Trophoblast cell (in vitro differentiated cells and primary cell): ENCODE measurements at regions not wholly inside any gene's neighbourhood (a gene's known extent, or its start where the extent isn't known, plus 50 kb on each side); places are given as distances from the start of the nearest gene placed in this dataset.
A peak's percentile ranks its signal among the peaks of the same experiment; 100 is the strongest.

Experiments
- DNase-seq, 2 donors: peaks; one replicate each; pipeline ENCODE4 v3.0.0-alpha.2; 2016
- H2AFZ ChIP-seq: 2 replicates; pipeline ENCODE4 v1.6.1; 2013; ENCODE audit warnings: low read length, moderate library complexity, mild to moderate bottlenecking; ENCODE audit not compliant: insufficient read depth, poor library complexity
- H2AK5ac ChIP-seq: 2 replicates; pipeline ENCODE4 v1.6.1; 2013; ENCODE audit warnings: mild to moderate bottlenecking, low read length
- H2BK120ac ChIP-seq: 2 replicates; pipeline ENCODE4 v1.6.1; 2013; ENCODE audit warnings: low read length, mild to moderate bottlenecking, moderate library complexity; ENCODE audit not compliant: insufficient read depth, poor library complexity
- H2BK12ac ChIP-seq: 2 replicates; pipeline ENCODE4 v1.6.1; 2013; ENCODE audit warnings: mild to moderate bottlenecking, low read length, moderate library complexity
- H2BK5ac ChIP-seq: 2 replicates; pipeline ENCODE4 v1.6.1; 2013; ENCODE audit warnings: low read length, low read depth, moderate library complexity, mild to moderate bottlenecking; ENCODE audit not compliant: poor library complexity
- H3K14ac ChIP-seq: 2 replicates; pipeline ENCODE4 v1.6.1; 2013; ENCODE audit warnings: mild to moderate bottlenecking, low read length
- H3K18ac ChIP-seq: 2 replicates; pipeline ENCODE4 v1.6.1; 2013; ENCODE audit warnings: mild to moderate bottlenecking, low read length
- H3K23ac ChIP-seq: 2 replicates; pipeline ENCODE4 v1.6.1; 2013; ENCODE audit warnings: low read length
- H3K27ac ChIP-seq: 2 replicates; pipeline ENCODE4 v1.5.1; 2013; ENCODE audit warnings: low read depth, mild to moderate bottlenecking, inconsistent platforms, low read length, moderate library complexity
- H3K27me3 ChIP-seq: 2 replicates; pipeline ENCODE4 v1.6.1; 2013; ENCODE audit warnings: inconsistent platforms, mild to moderate bottlenecking, low read length, moderate library complexity; ENCODE audit not compliant: insufficient read depth
- H3K36me3 ChIP-seq, 2 experiments: 1 replicate in 1 of 2; 2 replicates in 1 of 2; pipeline ENCODE4 v1.6.1; 2013; ENCODE audit warnings: low read length in 2 of 2, mild to moderate bottlenecking in 2 of 2, moderate library complexity in 1 of 2; ENCODE audit not compliant: insufficient read depth in 2 of 2, control insufficient read depth in 1 of 2
- H3K4ac ChIP-seq: 2 replicates; pipeline ENCODE4 v1.6.1; 2013; ENCODE audit warnings: low read depth, mild to moderate bottlenecking, low read length, moderate library complexity
- H3K4me1 ChIP-seq, 2 experiments: 1 replicate in 1 of 2; 2 replicates in 1 of 2; pipeline ENCODE4 v1.6.1; 2013; ENCODE audit warnings: low read length in 2 of 2, mild to moderate bottlenecking in 2 of 2, moderate library complexity in 1 of 2; ENCODE audit not compliant: insufficient read depth in 2 of 2, control insufficient read depth in 1 of 2
- H3K4me2 ChIP-seq: 2 replicates; pipeline ENCODE4 v1.6.1; 2013; ENCODE audit warnings: inconsistent platforms, mild to moderate bottlenecking, low read length, moderate library complexity
- H3K4me3 ChIP-seq: 2 replicates; pipeline ENCODE4 v1.5.1; 2013; ENCODE audit warnings: mild to moderate bottlenecking, low read depth, low read length, inconsistent platforms
- H3K79me1 ChIP-seq: one replicate; pipeline ENCODE4 v1.6.1; 2013; ENCODE audit warnings: low read length
- H3K79me2 ChIP-seq: 2 replicates; pipeline ENCODE4 v1.6.1; 2013; ENCODE audit warnings: low read length, mild to moderate bottlenecking; ENCODE audit not compliant: control insufficient read depth, insufficient read depth, poor library complexity
- H3K9ac ChIP-seq: 2 replicates; pipeline ENCODE4 v1.6.1; 2013; ENCODE audit warnings: mild to moderate bottlenecking, low read length
- H3K9me3 ChIP-seq: 2 replicates; pipeline ENCODE4 v1.6.1; 2013; ENCODE audit warnings: low read depth, mild to moderate bottlenecking, control low read depth, inconsistent platforms, low read length; ENCODE audit not compliant: insufficient read depth
- H4K12ac ChIP-seq: 2 replicates; pipeline ENCODE4 v1.6.1; 2013; ENCODE audit warnings: low read depth, mild to moderate bottlenecking, low read length, moderate library complexity
- H4K8ac ChIP-seq: 2 replicates; pipeline ENCODE4 v1.6.1; 2013; ENCODE audit warnings: low read depth, mild to moderate bottlenecking, low read length, moderate library complexity
- H4K91ac ChIP-seq: one replicate; pipeline ENCODE4 v1.6.1; 2013; ENCODE audit warnings: low read depth, mild to moderate bottlenecking, low read length, moderate library complexity
- WGBS: extraction: QIAGEN DNeasy Blood & Tissue Kit; methylation state at CpG from one replicate; pipeline ENCODE4 v1.1.7; 2013; ENCODE audit warnings: missing lambda C conversion rate; ENCODE audit not compliant: insufficient read length, insufficient coverage; ENCODE audit errors: extremely low coverage; 5-methylcytosine and 5-hydroxymethylcytosine counted together

GRCh38 chr13:44219577-44220548, 153.8 kb upstream of the SERP2 start:
- no peak for DNase-seq
- H3K4ac ChIP-seq: no peak overlapping the region
- no peak overlapping the region for H3K18ac ChIP-seq
- H3K4me3 ChIP-seq: no peak overlapping the region
- no peak overlapping the region for H4K12ac ChIP-seq
- no peaks in the 10 kb centered on the region for H3K36me3 ChIP-seq
- no peak overlapping the region for H2BK120ac ChIP-seq
- no peak overlapping the region for H3K4me2 ChIP-seq
- no peaks in the 10 kb centered on the region for H3K79me2 ChIP-seq
- no peaks in the 10 kb centered on the region for H3K9me3 ChIP-seq
- H2AK5ac ChIP-seq: no peak overlapping the region
- no peak overlapping the region for H3K14ac ChIP-seq
- no peaks in the 10 kb centered on the region for H3K79me1 ChIP-seq
- H3K27me3 ChIP-seq: no peaks in the 10 kb centered on the region
- no peak overlapping the region for H4K8ac ChIP-seq
- H3K23ac ChIP-seq: no peak overlapping the region
- H2AFZ ChIP-seq: no peak overlapping the region
- no peaks in the 10 kb centered on the region for H3K4me1 ChIP-seq
- H2BK12ac ChIP-seq: no peak overlapping the region
- WGBS: no CpG with 5 or more reads among the region's 13 CpGs
- H4K91ac ChIP-seq: no peak overlapping the region
- no peak overlapping the region for H3K27ac ChIP-seq
- no peak overlapping the region for H3K9ac ChIP-seq
- no peak overlapping the region for H2BK5ac ChIP-seq

- no peak overlapping the region for H4K8ac ChIP-seq
- H2AK5ac ChIP-seq: no peak overlapping the region
- no peak overlapping the region for H4K12ac ChIP-seq
- H2BK12ac ChIP-seq: no peak overlapping the region
- WGBS: no CpG with 5 or more reads among the region's 3 CpGs
- H2AFZ ChIP-seq: no peak overlapping the region
- H4K91ac ChIP-seq: no peak overlapping the region
- H3K79me1 ChIP-seq: no peaks in the 10 kb centered on the region
- H3K4me2 ChIP-seq: no peak overlapping the region
- H3K27ac ChIP-seq: no peak overlapping the region
- no peak overlapping the region for H3K18ac ChIP-seq
- no peaks in the 10 kb centered on the region for H3K9me3 ChIP-seq
- no peak overlapping the region for H3K14ac ChIP-seq
- no peak overlapping the region for H2BK5ac ChIP-seq
- H3K36me3 ChIP-seq: no peaks in the 10 kb centered on the region
- no peaks in the 10 kb centered on the region for H3K79me2 ChIP-seq
- H3K23ac ChIP-seq: no peak overlapping the region
- no peaks in the 10 kb centered on the region for H3K27me3 ChIP-seq
- H2BK120ac ChIP-seq: peak overlapping the region; percentile 49
- H3K9ac ChIP-seq: no peak overlapping the region
- no peaks in the 10 kb centered on the region for H3K4me1 ChIP-seq
- no peak overlapping the region for H3K4ac ChIP-seq
- DNase-seq: peak in 1 of 2 donors; percentile 35
- H3K4me3 ChIP-seq: no peak overlapping the region
These were observed 152.7 kb upstream of the SERP2 start for GRCh38 chr13:44220948-44221347.

- no peak overlapping the region for H3K4me2 ChIP-seq
- no peak overlapping the region for H4K12ac ChIP-seq
- no peaks in the 10 kb centered on the region for H3K4me1 ChIP-seq
- no peak for DNase-seq
- no peaks in the 10 kb centered on the region for H3K79me1 ChIP-seq
- H3K27me3 ChIP-seq: no peaks in the 10 kb centered on the region
- H2AK5ac ChIP-seq: no peak overlapping the region
- no peak overlapping the region for H2BK12ac ChIP-seq
- H2AFZ ChIP-seq: no peak overlapping the region
- no peaks in the 10 kb centered on the region for H3K9me3 ChIP-seq
- no peak overlapping the region for H2BK120ac ChIP-seq
- no peak overlapping the region for H3K9ac ChIP-seq
- H3K36me3 ChIP-seq: no peaks in the 10 kb centered on the region
- H3K4ac ChIP-seq: no peak overlapping the region
- H4K8ac ChIP-seq: no peak overlapping the region
- no peak overlapping the region for H3K23ac ChIP-seq
- no peak overlapping the region for H3K27ac ChIP-seq
- no peak overlapping the region for H3K14ac ChIP-seq
- H3K18ac ChIP-seq: no peak overlapping the region
- WGBS: no CpG with 5 or more reads among the region's 4 CpGs
- no peak overlapping the region for H2BK5ac ChIP-seq
- no peak overlapping the region for H4K91ac ChIP-seq
- H3K4me3 ChIP-seq: no peak overlapping the region
- H3K79me2 ChIP-seq: no peaks in the 10 kb centered on the region
These were observed 152.0 kb upstream of the SERP2 start for GRCh38 chr13:44221657-44222056.

- Histone ChIP-seq H3K27me3 (no peaks in the 10 kb centered on the region), H3K79me2 (no peaks in the 10 kb centered on the region), H4K91ac (no peak overlapping the region), H3K9ac (no peak overlapping the region), H3K79me1 (no peaks in the 10 kb centered on the region), H3K23ac (no peak overlapping the region), H3K14ac (no peak overlapping the region), H3K4me2 (no peak overlapping the region), H2AFZ (no peak overlapping the region), H4K8ac (no peak overlapping the region), H3K36me3 (no peaks in the 10 kb centered on the region), H3K4me1 (no peaks in the 10 kb centered on the region), H4K12ac (no peak overlapping the region), H3K27ac (no peak overlapping the region), H3K18ac (no peak overlapping the region), H3K9me3 (no peaks in the 10 kb centered on the region), H2AK5ac (no peak overlapping the region), H3K4me3 (no peak overlapping the region), H3K4ac (no peak overlapping the region), H2BK120ac (no peak overlapping the region), H2BK12ac (no peak overlapping the region), H2BK5ac (no peak overlapping the region)
- WGBS: no CpG with 5 or more reads among the region's 2 CpGs
- DNase-seq: peak; percentile 71 to 77
These were observed 149.7 kb upstream of the SERP2 start for GRCh38 chr13:44223770-44224444.
